Vagina (tissue), 2 donors: ENCODE measurements at regions not wholly inside any gene's neighbourhood (a gene's known extent, or its start where the extent isn't known, plus 50 kb on each side); places are given as distances from the start of the nearest gene placed in this dataset.

Experiments used
- DNase-seq, 2 donors: peaks; one replicate each; pipeline ENCODE4 v3.0.0-alpha.2; 2017; ENCODE audit errors: extremely low spot score in 2 of 2
- H3K27ac ChIP-seq: fragments of 200-600 bp; sonication (generic); one replicate; pipeline ENCODE4 v1.5.1; 2019
- H3K27me3 ChIP-seq: fragments of 200-600 bp; sonication (generic); one replicate; pipeline ENCODE4 v1.5.1; 2019
- H3K36me3 ChIP-seq, 2 donors: fragments of 200-600 bp; sonication (generic); one replicate each; pipeline ENCODE4 v1.5.1; 2017 to 2019
- H3K4me1 ChIP-seq: fragments of 200-600 bp; sonication (generic); one replicate; pipeline ENCODE4 v1.5.1; 2019
- H3K4me3 ChIP-seq, 2 donors: fragments of 200-600 bp; sonication (generic); 1 replicate in 1 of 2; 2 replicates in 1 of 2; pipeline ENCODE4 v1.5.1; 2016 to 2019
- H3K9me3 ChIP-seq: fragments of 200-600 bp; sonication (generic); one replicate; pipeline ENCODE4 v1.5.1; 2019
- CTCF ChIP-seq, 3 experiments: fragments of 450-650 bp in 2 of 3; fragments of 200-600 bp in 1 of 3; sonication (generic) in 1 of 3; IDR thresholded peaks; one replicate each; pipeline ENCODE4 v1.5.1; 2017 to 2019; ENCODE audit warnings: antibody characterized with exemption in 3 of 3, mild to moderate bottlenecking in 2 of 3, moderate library complexity in 2 of 3
- POLR2A ChIP-seq, 2 donors: fragments of 450-650 bp; IDR thresholded peaks; one replicate each; pipeline ENCODE4 v1.6.1; 2017; ENCODE audit warnings: antibody characterized with exemption in 2 of 2, mild to moderate bottlenecking in 2 of 2, moderate library complexity in 2 of 2
- POLR2AphosphoS5 ChIP-seq, 2 donors: sonication (generic); formaldehyde crosslinking; IDR thresholded peaks; one replicate each; pipeline ENCODE4 v1.9.0; 2017; ENCODE audit warnings: antibody characterized with exemption in 2 of 2, mild to moderate bottlenecking in 2 of 2, low read depth in 1 of 2; ENCODE audit not compliant: insufficient read depth in 1 of 2
- intact Hi-C: fragments of 100-400 bp; cut with DNase I; formaldehyde crosslinking; loops from one replicate; pipeline ENCODE4 v1.15.1; 2023

DNA sequence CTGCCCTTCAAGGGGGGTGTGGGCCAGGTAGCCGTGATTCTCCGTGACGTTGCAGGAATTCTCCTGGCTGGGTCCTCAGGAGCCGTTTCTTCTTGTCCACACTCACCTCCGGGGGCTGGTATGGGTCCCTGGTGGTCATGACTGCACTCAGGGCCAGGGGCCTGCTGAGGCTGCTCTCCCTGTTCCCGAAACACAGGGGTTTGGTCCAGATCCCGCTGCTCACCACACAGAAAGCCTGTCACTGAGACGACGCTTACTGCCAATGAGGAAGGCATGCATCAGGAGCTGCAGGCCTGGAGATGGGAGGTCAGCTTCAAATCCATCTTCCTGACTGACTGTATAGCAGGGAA is 160.7 kb downstream of the RTP5 start:
- H3K36me3 ChIP-seq, result no peaks in the 10 kb centered on the region
- H3K27ac ChIP-seq, result no peak overlapping the region
- no peak overlapping the region for H3K4me3 ChIP-seq
- H3K4me1 ChIP-seq, result no peaks in the 10 kb centered on the region
- H3K9me3 ChIP-seq, result no peaks in the 10 kb centered on the region
- intact Hi-C loops, result no loop called here
- TF ChIP-seq POLR2AphosphoS5 (IDR thresholded peaks at IDR 0.05; ENCODE audit: insufficient read depth in 1 of 2, low read depth in 1 of 2) (no peak), CTCF (IDR thresholded peaks at IDR 0.05) (no peak), POLR2A (IDR thresholded peaks at IDR 0.05) (no peak)
- H3K27me3 ChIP-seq, result no peaks in the 10 kb centered on the region
- peak; percentile 44 to 82 for DNase-seq

DNA sequence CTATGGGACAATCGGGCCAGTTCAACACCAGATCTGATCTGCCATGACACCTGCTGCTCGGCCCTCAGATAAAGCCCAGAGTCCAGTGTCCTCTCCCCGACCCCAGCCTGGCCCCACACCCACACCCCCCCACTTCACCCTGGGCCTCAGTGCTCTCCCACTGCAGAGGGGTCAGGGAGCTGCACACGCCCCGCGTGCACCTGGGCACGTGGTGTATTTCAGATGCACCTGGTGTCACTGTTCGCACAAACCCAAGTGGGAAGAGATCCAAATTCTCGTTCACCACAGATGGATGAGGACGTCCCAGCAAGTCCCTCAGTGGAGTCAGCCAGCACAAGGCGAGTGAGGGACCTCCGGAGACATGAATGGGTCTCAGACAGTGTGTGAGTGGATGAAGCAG is 161.3 kb downstream of the RTP5 start:
- intact Hi-C loops, result no loop called here
- Histone ChIP-seq H3K36me3 (no peaks in the 10 kb centered on the region), H3K27ac (no peak overlapping the region), H3K4me3 (no peak overlapping the region), H3K4me1 (no peaks in the 10 kb centered on the region), H3K27me3 (no peaks in the 10 kb centered on the region), H3K9me3 (no peaks in the 10 kb centered on the region)
- TF ChIP-seq CTCF (IDR thresholded peaks at IDR 0.05) (no peak), POLR2A (IDR thresholded peaks at IDR 0.05) (no peak), POLR2AphosphoS5 (IDR thresholded peaks at IDR 0.05; ENCODE audit: insufficient read depth in 1 of 2, low read depth in 1 of 2) (no peak)
- DNase-seq, result no peak

DNA sequence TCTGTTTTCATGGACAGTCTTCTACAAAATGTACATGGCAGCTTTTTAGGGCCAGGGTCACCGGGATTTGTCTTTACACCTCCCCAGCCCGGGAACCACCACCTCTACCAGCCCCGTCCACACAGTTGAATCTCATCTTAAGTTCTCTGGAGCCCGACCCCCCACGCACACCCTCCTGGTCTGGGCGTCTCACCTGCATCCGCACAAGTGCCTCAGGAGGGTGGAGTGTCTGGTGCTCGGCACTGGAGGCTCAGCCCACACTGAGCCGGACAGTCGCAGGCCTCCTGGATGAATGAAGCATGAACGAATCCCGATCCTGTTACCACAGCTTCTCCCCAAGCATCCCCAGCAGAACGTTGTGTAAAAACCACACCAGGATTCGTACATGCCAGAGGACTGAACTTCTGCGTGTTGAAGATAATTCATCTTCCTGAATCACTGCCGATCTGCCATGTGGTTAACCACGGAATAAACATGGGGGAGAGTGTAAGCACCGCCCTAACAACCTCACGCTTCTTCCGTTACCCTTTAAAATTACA is 162.0 kb downstream of the RTP5 start:
- Histone ChIP-seq H3K27ac (no peak overlapping the region), H3K27me3 (no peaks in the 10 kb centered on the region), H3K4me1 (no peaks in the 10 kb centered on the region), H3K9me3 (no peaks in the 10 kb centered on the region), H3K4me3 (no peak overlapping the region), H3K36me3 (no peaks in the 10 kb centered on the region)
- peak in 1 of 2 donors; percentile 58 for DNase-seq
- intact Hi-C loops, result no loop called here
- no peak for TF ChIP-seq POLR2AphosphoS5 (IDR thresholded peaks at IDR 0.05; ENCODE audit: insufficient read depth in 1 of 2, low read depth in 1 of 2)
- TF ChIP-seq CTCF (IDR thresholded peaks at IDR 0.05), result no peak
- no peak for TF ChIP-seq POLR2A (IDR thresholded peaks at IDR 0.05)

DNA sequence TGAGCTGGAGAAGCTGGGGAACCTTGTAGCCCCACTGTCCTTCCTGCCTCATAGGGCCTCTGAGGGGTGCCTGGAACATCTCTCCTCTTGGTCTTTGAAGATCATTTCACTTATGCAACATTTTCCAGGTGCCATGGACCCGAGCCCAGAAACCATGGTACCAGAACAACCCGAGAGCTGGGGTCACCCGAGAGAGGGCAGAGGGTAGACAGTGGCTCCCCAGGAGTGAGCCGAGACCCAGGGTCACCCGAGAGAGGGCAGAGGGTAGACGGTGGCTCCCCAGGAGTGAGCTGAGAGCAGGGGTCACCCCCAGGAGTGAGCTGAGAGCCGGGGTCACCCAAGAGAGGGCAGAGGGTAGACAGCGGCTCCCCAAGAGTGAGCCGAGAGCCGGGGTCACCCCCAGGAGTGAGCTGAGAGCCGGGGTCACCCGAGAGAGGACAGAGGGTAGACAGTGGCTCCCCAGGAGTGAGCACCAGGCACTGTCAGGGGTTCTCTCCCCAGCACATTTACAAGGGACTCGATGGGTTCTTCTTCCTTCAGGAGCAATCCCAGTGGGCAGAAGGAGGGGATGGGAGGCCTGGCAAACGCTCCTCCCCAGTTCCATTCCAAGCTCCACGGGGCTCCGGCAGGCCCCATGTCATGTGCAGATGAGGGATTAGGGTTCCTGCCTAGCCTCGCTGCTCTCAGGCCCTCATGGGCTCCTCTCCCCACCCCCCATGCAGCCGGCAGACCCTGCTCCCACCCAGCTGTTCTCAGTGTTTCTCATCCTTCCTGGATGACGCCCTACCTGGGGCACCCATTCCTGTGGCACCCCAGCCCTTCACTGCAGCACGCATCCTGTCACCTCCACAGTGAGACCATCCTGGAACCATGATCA is 163.5 kb downstream of the RTP5 start:
- H3K27me3 ChIP-seq, result no peaks in the 10 kb centered on the region
- no peaks in the 10 kb centered on the region for H3K9me3 ChIP-seq
- no peak overlapping the region for H3K27ac ChIP-seq
- DNase-seq, result peak in 1 of 2 donors; percentile 64
- no peaks in the 10 kb centered on the region for H3K36me3 ChIP-seq
- H3K4me1 ChIP-seq, result no peaks in the 10 kb centered on the region
- H3K4me3 ChIP-seq, result no peak overlapping the region
- intact Hi-C loops, result no loop called here
- no peak for TF ChIP-seq CTCF (IDR thresholded peaks at IDR 0.05)
- no peak for TF ChIP-seq POLR2A (IDR thresholded peaks at IDR 0.05)
- no peak for TF ChIP-seq POLR2AphosphoS5 (IDR thresholded peaks at IDR 0.05; ENCODE audit: insufficient read depth in 1 of 2, low read depth in 1 of 2)

GRCh38 chr2:242034138-242034537 is 164.6 kb downstream of the RTP5 start:
- Histone ChIP-seq H3K4me1 (no peaks in the 10 kb centered on the region), H3K36me3 (no peaks in the 10 kb centered on the region), H3K27me3 (no peaks in the 10 kb centered on the region), H3K9me3 (no peaks in the 10 kb centered on the region), H3K27ac (no peak overlapping the region), H3K4me3 (no peak overlapping the region)
- intact Hi-C loops, result no loop called here
- DNase-seq, result no peak
- TF ChIP-seq CTCF (IDR thresholded peaks at IDR 0.05) (no peak), POLR2A (IDR thresholded peaks at IDR 0.05) (no peak), POLR2AphosphoS5 (IDR thresholded peaks at IDR 0.05; ENCODE audit: insufficient read depth in 1 of 2, low read depth in 1 of 2) (no peak)
